GM18505 (cell line): ENCODE measurements at regions not wholly inside any gene's neighbourhood (a gene's known extent, or its start where the extent isn't known, plus 50 kb on each side); places are given as distances from the start of the nearest gene placed in this dataset.

Source experiments
- ATAC-seq: cut with Tn5 transposase; IDR thresholded peaks from one replicate; pipeline ENCODE4 v1.9.1; 2021; ENCODE audit not compliant: unreplicated experiment
- POLR2A ChIP-seq: IDR thresholded peaks from 4 replicates; pipeline ENCODE4 v1.6.1; 2011; ENCODE audit warnings: borderline replicate concordance; ENCODE audit not compliant: insufficient read depth, insufficient read length; ENCODE audit errors: extremely low read depth

GRCh38 chr4:30875658-30876269, 155.6 kb downstream of the PCDH7 start:
- no peak for ATAC-seq
- no peak for TF ChIP-seq POLR2A

GRCh38 chr4:30879855-30880598, 159.9 kb downstream of the PCDH7 start:
- TF ChIP-seq POLR2A: no peak
- no peak for ATAC-seq

GRCh38 chr4:30881985-30882384, 161.8 kb downstream of the PCDH7 start:
- no peak for TF ChIP-seq POLR2A
- ATAC-seq: no peak

GRCh38 chr4:30882443-30882842, 162.3 kb downstream of the PCDH7 start:
- ATAC-seq: no peak
- no peak for TF ChIP-seq POLR2A

- ATAC-seq: no peak
- no peak for TF ChIP-seq POLR2A
Observed at GRCh38 chr4:30882995-30883675, 163.0 kb downstream of the PCDH7 start.

- no peak for TF ChIP-seq POLR2A
- no peak for ATAC-seq
Observed at GRCh38 chr4:30901461-30902451, 181.6 kb downstream of the PCDH7 start.

GRCh38 chr4:30903502-30904214, 183.5 kb downstream of the PCDH7 start:
- no peak for ATAC-seq
- no peak for TF ChIP-seq POLR2A

- ATAC-seq: no peak
- TF ChIP-seq POLR2A: no peak
Observed at GRCh38 chr4:30904215-30904555, 184.0 kb downstream of the PCDH7 start.

- ATAC-seq: peak; percentile 77
- TF ChIP-seq POLR2A: no peak
Observed at GRCh38 chr4:30904588-30904987, 184.4 kb downstream of the PCDH7 start.

GRCh38 chr4:30912098-30912714, 192.0 kb downstream of the PCDH7 start:
- ATAC-seq: no peak
- TF ChIP-seq POLR2A: no peak

- TF ChIP-seq POLR2A: no peak
- ATAC-seq: no peak
Observed at GRCh38 chr4:30916337-30917274, 196.4 kb downstream of the PCDH7 start.
